ENCODE measurements at regions not wholly inside any gene's neighbourhood (a gene's known extent, or its start where the extent isn't known, plus 50 kb on each side); places are given as distances from the start of the nearest gene placed in this dataset.

GRCh38 chr5:97443740-97444139 lies 260.7 kb upstream of the RIOK2 start:
- H3K27me3 ChIP-seq (ENCODE audit: insufficient read depth, low read length): no peaks in the 10 kb centered on the region
- H3K9me2 ChIP-seq (ENCODE audit: low read depth, low read length): no peaks in the 10 kb centered on the region
- no peak for TF ChIP-seq EZH2 (IDR thresholded peaks at IDR 0.05; ENCODE audit: borderline replicate concordance, low read length)
- no peak for TF ChIP-seq CTCF (IDR thresholded peaks at IDR 0.05; ENCODE audit: low read length)
- H3K4me1 ChIP-seq (ENCODE audit: insufficient read depth, low read length, severe bottlenecking): no peaks in the 10 kb centered on the region
- no peak overlapping the region for H3K4me2 ChIP-seq (ENCODE audit: low read length)
- H3K9ac ChIP-seq (ENCODE audit: low read length): no peak overlapping the region
- no peaks in the 10 kb centered on the region for H3K36me3 ChIP-seq (ENCODE audit: insufficient read depth, low read length)
- no peak overlapping the region for H3K27ac ChIP-seq (ENCODE audit: low read depth, low read length, poor library complexity, severe bottlenecking)
- no peaks in the 10 kb centered on the region for H3K79me2 ChIP-seq (ENCODE audit: insufficient read depth, low read length)
- H3K4me3 ChIP-seq (ENCODE audit: low read depth, low read length, poor library complexity, severe bottlenecking): no peak overlapping the region
- no peaks in the 10 kb centered on the region for H3F3A ChIP-seq (ENCODE audit: insufficient read depth, low read length)
- no peaks in the 10 kb centered on the region for H3K9me3 ChIP-seq (ENCODE audit: low read length)
- no peaks in the 10 kb centered on the region for H4K20me1 ChIP-seq (ENCODE audit: insufficient read depth, low read length)
- H2AFZ ChIP-seq (ENCODE audit: low read length): no peak overlapping the region

- Histone ChIP-seq H3K27ac (ENCODE audit: low read depth, low read length, poor library complexity, severe bottlenecking) (no peak overlapping the region), H3K9me2 (ENCODE audit: low read depth, low read length) (no peaks in the 10 kb centered on the region), H3K4me2 (ENCODE audit: low read length) (no peak overlapping the region), H3K4me3 (ENCODE audit: low read depth, low read length, poor library complexity, severe bottlenecking) (no peak overlapping the region), H3K27me3 (ENCODE audit: insufficient read depth, low read length) (no peaks in the 10 kb centered on the region), H3K79me2 (ENCODE audit: insufficient read depth, low read length) (no peaks in the 10 kb centered on the region), H4K20me1 (ENCODE audit: insufficient read depth, low read length) (no peaks in the 10 kb centered on the region), H3K9me3 (ENCODE audit: low read length) (no peaks in the 10 kb centered on the region), H3K9ac (ENCODE audit: low read length) (no peak overlapping the region), H3K4me1 (ENCODE audit: insufficient read depth, low read length, severe bottlenecking) (no peaks in the 10 kb centered on the region), H3F3A (ENCODE audit: insufficient read depth, low read length) (no peaks in the 10 kb centered on the region), H2AFZ (ENCODE audit: low read length) (no peak overlapping the region), H3K36me3 (ENCODE audit: insufficient read depth, low read length) (no peaks in the 10 kb centered on the region)
- TF ChIP-seq EZH2 (IDR thresholded peaks at IDR 0.05; ENCODE audit: borderline replicate concordance, low read length) (no peak), CTCF (IDR thresholded peaks at IDR 0.05; ENCODE audit: low read length) (no peak)
These were observed 266.1 kb upstream of the RIOK2 start for GRCh38 chr5:97449172-97449571.

GRCh38 chr5:97452646-97453045 lies 269.6 kb upstream of the RIOK2 start:
- Histone ChIP-seq H2AFZ (ENCODE audit: low read length) (no peak overlapping the region), H3F3A (ENCODE audit: insufficient read depth, low read length) (no peaks in the 10 kb centered on the region), H3K4me2 (ENCODE audit: low read length) (no peak overlapping the region), H3K79me2 (ENCODE audit: insufficient read depth, low read length) (no peaks in the 10 kb centered on the region), H3K4me3 (ENCODE audit: low read depth, low read length, poor library complexity, severe bottlenecking) (no peak overlapping the region), H4K20me1 (ENCODE audit: insufficient read depth, low read length) (no peaks in the 10 kb centered on the region), H3K9ac (ENCODE audit: low read length) (no peak overlapping the region), H3K27ac (ENCODE audit: low read depth, low read length, poor library complexity, severe bottlenecking) (no peak overlapping the region), H3K36me3 (ENCODE audit: insufficient read depth, low read length) (no peaks in the 10 kb centered on the region), H3K9me3 (ENCODE audit: low read length) (no peaks in the 10 kb centered on the region), H3K9me2 (ENCODE audit: low read depth, low read length) (no peaks in the 10 kb centered on the region), H3K27me3 (ENCODE audit: insufficient read depth, low read length) (no peaks in the 10 kb centered on the region), H3K4me1 (ENCODE audit: insufficient read depth, low read length, severe bottlenecking) (no peaks in the 10 kb centered on the region)
- TF ChIP-seq EZH2 (IDR thresholded peaks at IDR 0.05; ENCODE audit: borderline replicate concordance, low read length) (no peak), CTCF (IDR thresholded peaks at IDR 0.05; ENCODE audit: low read length) (no peak)

All from OCI-LY1 (cell line).